T-cell (primary cell): ENCODE measurements at regions not wholly inside any gene's neighbourhood (a gene's known extent, or its start where the extent isn't known, plus 50 kb on each side); places are given as distances from the start of the nearest gene placed in this dataset.

Source experiments
- ATAC-seq, 4 experiments: fragments of 200-7000 bp in 3 of 4; fragments of 150-1000 bp in 1 of 4; cut with Tn5 transposase; replicated peaks in 1 of 4; 1 replicate in 3 of 4; 2 replicates in 1 of 4; pipeline ENCODE4 v1.10.0; 2021; ENCODE audit warnings: moderate library complexity in 3 of 4, mild to moderate bottlenecking in 2 of 4, moderate number of reproducible peaks in 1 of 4
- CTCF ChIA-PET, 2 donors: fragments of 300-600 bp; sonication (Branson Sonifier 250); formaldehyde crosslinking; loops; one replicate each; lab custom pipeline; 2022; ENCODE audit warnings: antibody characterized with exemption in 2 of 2; lab: Charles Lee
- POLR2A ChIA-PET, 2 donors: fragments of 300-600 bp; sonication (Branson Sonifier 250); formaldehyde crosslinking; loops; one replicate each; lab custom pipeline; 2022; ENCODE audit warnings: antibody characterized with exemption in 2 of 2; lab: Charles Lee
- DNase-seq, 35 experiments: peaks; one replicate each; pipeline versions ENCODE4 v3.0.0 to v3.0.0-alpha.2; 2013 to 2023
- H3K27ac ChIP-seq: one replicate; pipeline ENCODE4 v1.5.1; 2013; ENCODE audit warnings: low read length
- H3K27me3 ChIP-seq, 2 experiments: replicated peaks in 1 of 2; 1 replicate in 1 of 2; 2 replicates in 1 of 2; pipeline versions ENCODE4 v1.6.1 to v1.7.0; 2013; ENCODE audit warnings: low read length in 1 of 2, mixed read lengths in 1 of 2; ENCODE audit not compliant: control insufficient read depth in 2 of 2, insufficient read depth in 2 of 2; ENCODE audit errors: extremely low read depth in 1 of 2
- H3K36me3 ChIP-seq, 2 donors: 1 replicate in 1 of 2; 2 replicates in 1 of 2; pipeline versions ENCODE4 v1.6.1 to v1.7.0; 2013; ENCODE audit warnings: low read length in 1 of 2; ENCODE audit not compliant: control insufficient read depth in 2 of 2, insufficient read depth in 1 of 2; ENCODE audit errors: extremely low read depth in 1 of 2
- H3K4me1 ChIP-seq, 2 experiments: 1 replicate in 1 of 2; 2 replicates in 1 of 2; pipeline versions ENCODE4 v1.6.1 to v1.7.0; 2013; ENCODE audit warnings: low read length in 2 of 2, mixed read lengths in 1 of 2; ENCODE audit not compliant: insufficient read depth in 2 of 2, control insufficient read depth in 1 of 2; ENCODE audit errors: extremely low read depth in 1 of 2
- H3K4me3 ChIP-seq, 2 donors: 1 replicate in 1 of 2; 2 replicates in 1 of 2; pipeline versions ENCODE4 v1.5.1 to v1.7.0; 2013; ENCODE audit warnings: mild to moderate bottlenecking in 2 of 2, low read length in 1 of 2, moderate library complexity in 1 of 2; ENCODE audit not compliant: control insufficient read depth in 1 of 2; ENCODE audit errors: extremely low read depth in 1 of 2
- H3K9me3 ChIP-seq: 2 replicates; pipeline ENCODE4 v1.7.0; 2013
- H3K27ac Mint-ChIP-seq, 2 donors: one replicate each; pipeline ENCODE4 v1.8.0; 2020 to 2021; ENCODE audit warnings: mild to moderate bottlenecking in 2 of 2, mixed read lengths in 2 of 2
- H3K27me3 Mint-ChIP-seq, 2 donors: one replicate each; pipeline ENCODE4 v1.8.0; 2021 to 2022; ENCODE audit warnings: mixed read lengths in 2 of 2
- H3K36me3 Mint-ChIP-seq: one replicate; pipeline ENCODE4 v1.8.0; 2021; ENCODE audit warnings: mixed read lengths
- H3K4me1 Mint-ChIP-seq, 3 donors: one replicate each; pipeline ENCODE4 v1.8.0; 2020 to 2022; ENCODE audit warnings: mixed read lengths in 3 of 3, mild to moderate bottlenecking in 1 of 3
- H3K4me3 Mint-ChIP-seq, 3 donors: one replicate each; pipeline ENCODE4 v1.8.0; 2020 to 2022; ENCODE audit warnings: mild to moderate bottlenecking in 3 of 3, mixed read lengths in 3 of 3, moderate library complexity in 3 of 3
- H3K9me3 Mint-ChIP-seq, 3 donors: one replicate each; pipeline ENCODE4 v1.8.0; 2020 to 2022; ENCODE audit warnings: mixed read lengths in 3 of 3
- WGBS: methylation state at CpG from one replicate; pipeline ENCODE4 v1.1.5; 2013; ENCODE audit warnings: missing lambda C conversion rate; ENCODE audit not compliant: insufficient coverage; 5-methylcytosine and 5-hydroxymethylcytosine counted together

DNA sequence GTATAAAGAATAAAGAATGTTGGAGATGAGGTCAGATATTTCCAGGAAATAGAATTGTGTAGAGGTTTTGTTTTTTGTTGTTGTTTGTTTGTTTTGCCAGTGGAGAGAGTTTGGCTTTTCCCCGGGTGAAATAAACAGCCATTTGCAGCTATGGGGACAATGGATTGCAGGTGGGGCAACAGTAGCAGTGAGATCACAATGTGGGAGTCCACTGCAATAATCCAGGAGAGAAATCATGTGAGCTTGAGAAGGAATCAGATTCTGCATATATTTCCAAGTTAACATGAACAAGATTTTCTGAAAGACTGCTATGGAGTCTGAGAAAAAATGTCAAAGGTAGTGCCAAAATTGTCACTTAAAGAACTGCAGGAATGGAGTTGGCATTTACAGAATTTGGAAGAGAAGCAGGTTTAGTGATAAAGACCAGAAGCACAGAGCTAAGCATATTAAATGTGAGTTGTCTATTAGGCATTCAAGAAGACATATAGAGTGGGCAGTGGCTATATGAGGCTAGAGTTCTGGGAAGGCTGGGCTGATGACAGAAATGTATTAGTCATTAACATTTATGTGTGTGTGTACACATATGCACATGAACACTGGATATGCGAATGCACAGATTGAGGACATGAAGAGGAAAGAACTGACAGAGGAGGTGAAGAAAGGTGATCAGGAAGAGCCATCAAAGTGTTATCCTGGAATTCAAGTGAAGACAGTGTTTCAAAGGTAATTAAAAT, 729.6 kb upstream of the PTBP2 start:
- Histone ChIP-seq H3K36me3 (no peaks in the 10 kb centered on the region), H3K27ac (no peak overlapping the region), H3K27me3 (no peaks in the 10 kb centered on the region), H3K4me3 (no peak overlapping the region), H3K4me1 (no peaks in the 10 kb centered on the region), H3K9me3 (no peaks in the 10 kb centered on the region)
- Mint-ChIP-seq H3K4me3 (no peak overlapping the region), H3K4me1 (no peaks in the 10 kb centered on the region), H3K9me3 (peaks cover 0 to 9% (median 0%) of the 10 kb centered on the region in 3 donors), H3K36me3 (no peaks in the 10 kb centered on the region), H3K27me3 (no peaks in the 10 kb centered on the region), H3K27ac (no peak overlapping the region)
- 90% methylated on average over 2 of the region's 2 CpGs for whole genome bisulfite sequencing
- no peak for DNase-seq
- no peak for ATAC-seq
- ChIA-PET CTCF (interaction anchor here in 1 of 2 donors (0.5 kb wide), 1 partner anchor 39 kb away, joined by 6 read pairs; no protein-coding TSS in a partner anchor), POLR2A (no interaction called here)

DNA sequence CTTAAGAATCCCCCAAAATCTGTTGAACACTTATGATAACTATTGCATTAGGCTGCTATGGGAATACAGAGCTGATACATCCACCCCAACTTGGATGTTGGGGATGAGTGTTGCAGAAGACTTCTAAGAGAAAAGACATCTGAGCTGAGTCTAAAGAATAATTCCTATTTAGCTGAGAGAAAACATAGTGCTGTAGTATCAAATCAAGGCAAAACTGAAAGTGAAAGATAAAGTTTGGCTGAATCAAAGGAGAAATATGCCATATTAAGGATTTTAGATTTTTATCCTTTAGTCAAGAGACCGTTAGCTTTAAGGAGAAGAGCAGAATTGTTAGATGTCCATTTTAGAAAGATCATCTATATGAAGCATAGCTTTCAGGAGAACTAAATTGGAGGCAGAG, 726.9 kb upstream of the PTBP2 start:
- Mint-ChIP-seq H3K36me3 (no peaks in the 10 kb centered on the region), H3K27ac (no peak overlapping the region), H3K27me3 (no peaks in the 10 kb centered on the region), H3K4me3 (no peak overlapping the region), H3K4me1 (no peaks in the 10 kb centered on the region), H3K9me3 (peaks cover 0 to 9% (median 3%) of the 10 kb centered on the region in 3 donors)
- Histone ChIP-seq H3K4me3 (no peak overlapping the region), H3K4me1 (no peaks in the 10 kb centered on the region), H3K36me3 (no peaks in the 10 kb centered on the region), H3K27ac (no peak overlapping the region), H3K9me3 (no peaks in the 10 kb centered on the region), H3K27me3 (no peaks in the 10 kb centered on the region)
- CTCF ChIA-PET: no interaction called here
- DNase-seq (no peak), ATAC-seq (no peak)
- no CpG with 5 or more reads among the region's 1 CpG for WGBS
- POLR2A ChIA-PET: no interaction called here

DNA sequence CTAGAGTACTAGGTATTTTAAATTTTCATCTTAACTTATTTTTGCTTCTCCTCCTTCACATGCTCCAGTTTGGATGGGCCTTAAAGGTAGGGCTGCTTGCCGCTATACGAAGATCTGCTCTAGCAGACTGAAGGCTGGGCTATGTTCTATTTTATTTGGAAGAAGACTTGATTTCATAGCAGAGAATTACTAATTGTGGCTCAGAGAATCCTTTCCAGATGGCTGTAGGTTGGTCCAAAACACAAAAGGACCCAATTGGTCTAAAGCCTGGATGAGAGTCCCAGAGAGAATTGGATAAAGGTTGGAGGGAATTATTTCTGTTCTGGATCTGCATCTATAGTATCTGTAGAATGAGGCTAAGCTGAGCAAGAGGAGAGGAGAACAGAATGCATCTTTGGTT, 719.4 kb upstream of the PTBP2 start:
- H3K27ac Mint-ChIP-seq: no peak overlapping the region
- no CpG with 5 or more reads among the region's 2 CpGs for WGBS
- ChIA-PET POLR2A (interaction anchor here in 1 of 2 donors (0.6 kb wide), 1 partner anchor 14 kb away, joined by 3 read pairs; no protein-coding TSS in a partner anchor), CTCF (no interaction called here)
- Histone ChIP-seq H3K9me3 (no peaks in the 10 kb centered on the region), H3K4me3 (no peak overlapping the region), H3K36me3 (no peaks in the 10 kb centered on the region), H3K4me1 (no peaks in the 10 kb centered on the region), H3K27ac (no peak overlapping the region), H3K27me3 (no peaks in the 10 kb centered on the region)
- no peak overlapping the region for H3K4me3 Mint-ChIP-seq
- ATAC-seq (no peak), DNase-seq (no peak)
- no peaks in the 10 kb centered on the region for H3K36me3 Mint-ChIP-seq
- H3K4me1 Mint-ChIP-seq: no peaks in the 10 kb centered on the region
- peaks cover 0 to 15% (median 5%) of the 10 kb centered on the region in 3 donors for H3K9me3 Mint-ChIP-seq
- H3K27me3 Mint-ChIP-seq: no peaks in the 10 kb centered on the region

DNA sequence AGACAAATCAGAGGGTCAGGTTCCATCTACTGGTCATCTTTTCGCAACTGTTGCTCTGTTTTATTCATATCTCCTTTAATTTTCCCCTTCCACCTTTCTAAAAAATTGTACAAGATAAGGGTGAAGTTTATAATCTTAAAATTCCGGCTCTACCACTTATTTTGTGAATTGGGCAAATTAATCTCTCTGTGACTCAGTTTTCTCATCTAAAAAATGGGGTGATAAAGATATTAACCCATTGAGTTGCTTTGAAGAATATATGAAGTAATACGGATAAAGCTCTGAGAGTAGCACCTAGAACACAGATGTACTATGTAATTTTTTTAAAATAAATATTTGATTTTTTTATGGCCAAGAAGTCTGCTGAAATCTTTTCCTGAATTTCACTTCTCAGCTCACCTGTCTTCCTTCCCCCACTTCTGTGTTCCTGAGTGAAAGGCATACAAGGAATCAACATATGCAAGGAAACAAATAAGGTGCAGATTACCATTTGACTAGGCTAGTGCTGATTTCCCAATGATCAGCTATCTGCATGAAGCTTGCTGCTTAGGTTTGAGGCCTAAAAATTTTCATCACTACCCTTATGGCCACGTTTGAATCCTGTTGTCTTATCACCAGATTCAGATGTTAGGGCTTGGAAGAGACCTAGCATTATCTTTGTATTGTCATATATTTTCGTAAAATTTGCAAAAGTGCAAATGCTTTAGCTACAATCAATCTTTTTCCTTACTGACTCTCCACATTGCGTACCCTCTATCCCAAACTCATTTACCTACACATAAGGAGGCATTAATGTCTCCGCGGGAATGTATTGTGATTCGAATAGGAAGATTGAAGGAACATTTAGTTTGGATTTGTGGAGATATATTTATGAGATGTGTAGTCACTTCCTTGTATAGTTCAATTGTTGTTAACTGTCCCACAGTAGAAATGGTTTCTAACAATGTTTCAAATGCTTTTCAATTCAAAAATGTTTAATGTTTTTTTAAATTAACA, 718.3 kb upstream of the PTBP2 start:
- H3K27ac ChIP-seq: no peak overlapping the region

DNA sequence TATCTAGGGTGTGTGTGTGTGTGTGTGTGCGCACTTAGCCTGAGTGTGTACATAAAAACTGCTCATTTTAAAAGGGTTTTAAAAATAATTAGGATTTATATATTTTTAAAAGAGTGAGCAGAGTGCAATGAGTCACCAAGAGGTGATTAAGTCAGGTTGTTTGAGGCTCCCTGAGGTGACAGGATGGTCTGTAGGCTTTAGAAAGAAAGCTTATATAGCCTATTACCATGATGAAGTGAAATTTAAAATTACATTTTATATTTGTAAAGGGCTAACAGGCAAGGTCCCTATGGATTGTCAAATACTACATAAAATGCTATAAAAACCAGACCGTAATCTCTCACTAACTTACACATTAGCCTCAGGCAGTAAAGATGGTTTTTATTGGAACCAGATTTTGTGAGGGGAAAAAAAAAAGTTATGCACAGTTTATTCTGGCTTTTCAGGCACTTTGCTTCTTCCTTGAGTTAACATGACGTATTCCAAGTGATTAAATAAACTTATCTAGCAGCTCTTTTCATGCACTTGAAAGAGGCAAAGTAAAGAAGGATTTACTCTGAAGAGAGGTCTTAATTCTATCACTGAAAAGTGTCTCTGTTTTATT, 711.7 kb upstream of the PTBP2 start:
- H3K27me3 Mint-ChIP-seq: no peaks in the 10 kb centered on the region
- Histone ChIP-seq H3K36me3 (no peaks in the 10 kb centered on the region), H3K4me1 (no peaks in the 10 kb centered on the region), H3K4me3 (no peak overlapping the region), H3K27ac (no peak overlapping the region), H3K9me3 (no peaks in the 10 kb centered on the region), H3K27me3 (no peaks in the 10 kb centered on the region)
- no CpG with 5 or more reads among the region's 3 CpGs for WGBS
- H3K27ac Mint-ChIP-seq: no peak overlapping the region
- H3K4me3 Mint-ChIP-seq: no peak overlapping the region
- no peaks in the 10 kb centered on the region for H3K36me3 Mint-ChIP-seq
- POLR2A ChIA-PET: no interaction called here
- H3K4me1 Mint-ChIP-seq: no peaks in the 10 kb centered on the region
- CTCF ChIA-PET: no interaction called here
- DNase-seq (no peak), ATAC-seq (no peak)
- peaks cover 4 to 8% (median 4%) of the 10 kb centered on the region in 3 donors for H3K9me3 Mint-ChIP-seq

More for the DNA sequence above, 718.3 kb upstream of the PTBP2 start:
- Mint-ChIP-seq H3K36me3 (no peaks in the 10 kb centered on the region), H3K4me1 (no peaks in the 10 kb centered on the region), H3K27ac (no peak overlapping the region), H3K9me3 (peaks cover 0 to 15% (median 5%) of the 10 kb centered on the region in 3 donors), H3K27me3 (no peaks in the 10 kb centered on the region), H3K4me3 (no peak overlapping the region)
- no peaks in the 10 kb centered on the region for H3K27me3 ChIP-seq
- H3K9me3 ChIP-seq: no peaks in the 10 kb centered on the region
- H3K4me3 ChIP-seq: no peak overlapping the region
- ATAC-seq (no peak), DNase-seq (no peak)
- H3K4me1 ChIP-seq: no peaks in the 10 kb centered on the region
- CTCF ChIA-PET: no interaction called here
- WGBS: no CpG with 5 or more reads among the region's 9 CpGs
- no peaks in the 10 kb centered on the region for H3K36me3 ChIP-seq
- POLR2A ChIA-PET: no interaction called here

DNA sequence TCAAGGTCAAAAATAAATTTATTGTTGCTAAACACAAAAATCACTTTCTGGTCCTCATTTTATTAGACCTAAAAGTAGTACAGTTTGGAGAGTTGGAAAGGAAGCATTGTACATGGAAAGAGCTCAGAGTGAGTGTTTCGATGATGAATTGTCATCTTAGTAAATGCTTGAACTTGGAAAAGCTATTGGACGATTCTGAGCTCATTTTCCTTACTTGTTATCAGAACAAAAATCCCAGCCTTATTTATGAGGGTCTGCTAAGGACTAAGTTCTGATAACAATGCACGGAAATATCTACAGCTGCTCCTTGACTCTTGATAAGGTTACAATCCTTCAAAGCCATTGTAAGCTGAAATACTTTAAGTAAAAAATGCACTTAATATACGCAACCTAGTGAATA, 710.0 kb upstream of the PTBP2 start:
- Histone ChIP-seq H3K27me3 (no peaks in the 10 kb centered on the region), H3K4me3 (no peak overlapping the region), H3K4me1 (no peaks in the 10 kb centered on the region), H3K9me3 (no peaks in the 10 kb centered on the region), H3K27ac (no peak overlapping the region), H3K36me3 (no peaks in the 10 kb centered on the region)
- Mint-ChIP-seq H3K36me3 (no peaks in the 10 kb centered on the region), H3K27me3 (no peaks in the 10 kb centered on the region), H3K4me1 (no peaks in the 10 kb centered on the region), H3K9me3 (peaks cover 4 to 8% (median 5%) of the 10 kb centered on the region in 3 donors), H3K4me3 (no peak overlapping the region), H3K27ac (no peak overlapping the region)
- ATAC-seq: no peak
- CTCF ChIA-PET: no interaction called here
- POLR2A ChIA-PET: no interaction called here
- 63% methylated on average over 1 of the region's 4 CpGs for WGBS
- DNase-seq: no peak
